ENCODE measurements at regions not wholly inside any gene's neighbourhood (a gene's known extent, or its start where the extent isn't known, plus 50 kb on each side); places are given as distances from the start of the nearest gene placed in this dataset.

GRCh38 chr10:105868935-105869334, 1227.8 kb downstream of the SORCS3 start:
- TF ChIP-seq CTCF (IDR thresholded peaks at IDR 0.05; ENCODE audit: low read length) (no peak), EZH2phosphoT487 (IDR thresholded peaks at IDR 0.05; ENCODE audit: low read length) (no peak), EZH2 (optimal IDR thresholded peaks at IDR 0.05; ENCODE audit: low read depth, low read length) (no peak)

All from MM.1S (cell line).